ENCODE measurements at regions not wholly inside any gene's neighbourhood (a gene's known extent, or its start where the extent isn't known, plus 50 kb on each side); places are given as distances from the start of the nearest gene placed in this dataset.

GRCh38 chr2:188129677-188130076 lies 162.0 kb upstream of the GULP1 start:
- no peak for DNase-seq
- Mint-ChIP-seq H3K27me3 (ENCODE audit: unreplicated experiment) (no peaks in the 10 kb centered on the region), H3K4me1 (ENCODE audit: low read depth, unreplicated experiment) (no peaks in the 10 kb centered on the region), H3K4me3 (ENCODE audit: low read depth, unreplicated experiment) (no peak overlapping the region), H3K9me3 (ENCODE audit: low read depth, unreplicated experiment) (no peaks in the 10 kb centered on the region), H3K36me3 (ENCODE audit: insufficient read depth, unreplicated experiment) (no peaks in the 10 kb centered on the region), H3K27ac (ENCODE audit: unreplicated experiment) (no peak overlapping the region)
- intact Hi-C loops (cut with micrococcal nuclease; ENCODE audit: unreplicated experiment) = no loop called here
- no peak for TF ChIP-seq CTCF (IDR thresholded peaks at IDR 0.05; ENCODE audit: unreplicated experiment)
- CTCF ChIA-PET = no interaction called here
- no TSS peak for BruUV-seq (replicated peaks)

GRCh38 chr2:188130317-188130716 lies 161.4 kb upstream of the GULP1 start:
- no peaks in the 10 kb centered on the region for H3K4me1 Mint-ChIP-seq (ENCODE audit: low read depth, unreplicated experiment)
- no TSS peak for BruUV-seq (replicated peaks)
- H3K36me3 Mint-ChIP-seq (ENCODE audit: insufficient read depth, unreplicated experiment) = no peaks in the 10 kb centered on the region
- TF ChIP-seq CTCF (IDR thresholded peaks at IDR 0.05; ENCODE audit: unreplicated experiment) = no peak
- CTCF ChIA-PET = no interaction called here
- H3K27ac Mint-ChIP-seq (ENCODE audit: unreplicated experiment) = no peak overlapping the region
- H3K4me3 Mint-ChIP-seq (ENCODE audit: low read depth, unreplicated experiment) = no peak overlapping the region
- DNase-seq = no peak
- H3K27me3 Mint-ChIP-seq (ENCODE audit: unreplicated experiment) = no peaks in the 10 kb centered on the region
- no peaks in the 10 kb centered on the region for H3K9me3 Mint-ChIP-seq (ENCODE audit: low read depth, unreplicated experiment)
- intact Hi-C loops (cut with micrococcal nuclease; ENCODE audit: unreplicated experiment) = no loop called here

- CTCF ChIA-PET = interaction anchor here (1.2 kb wide), 1 partner anchor 10 kb away, joined by 4 read pairs; no protein-coding TSS in a partner anchor
Observed at GRCh38 chr2:188131281-188131680, 160.4 kb upstream of the GULP1 start.

GRCh38 chr2:188132385-188132784 lies 159.3 kb upstream of the GULP1 start:
- Mint-ChIP-seq H3K4me3 (ENCODE audit: low read depth, unreplicated experiment) (no peak overlapping the region), H3K9me3 (ENCODE audit: low read depth, unreplicated experiment) (no peaks in the 10 kb centered on the region), H3K27ac (ENCODE audit: unreplicated experiment) (no peak overlapping the region), H3K36me3 (ENCODE audit: insufficient read depth, unreplicated experiment) (no peaks in the 10 kb centered on the region), H3K27me3 (ENCODE audit: unreplicated experiment) (no peaks in the 10 kb centered on the region), H3K4me1 (ENCODE audit: low read depth, unreplicated experiment) (no peaks in the 10 kb centered on the region)
- TF ChIP-seq CTCF (IDR thresholded peaks at IDR 0.05; ENCODE audit: unreplicated experiment) = no peak
- no peak for DNase-seq
- intact Hi-C loops (cut with micrococcal nuclease; ENCODE audit: unreplicated experiment) = no loop called here
- no TSS peak for BruUV-seq (replicated peaks)
- CTCF ChIA-PET = no interaction called here

More at GRCh38 chr2:188131281-188131680, 160.4 kb upstream of the GULP1 start:
- Mint-ChIP-seq H3K9me3 (ENCODE audit: low read depth, unreplicated experiment) (no peaks in the 10 kb centered on the region), H3K27me3 (ENCODE audit: unreplicated experiment) (no peaks in the 10 kb centered on the region), H3K4me1 (ENCODE audit: low read depth, unreplicated experiment) (no peaks in the 10 kb centered on the region), H3K27ac (ENCODE audit: unreplicated experiment) (no peak overlapping the region), H3K4me3 (ENCODE audit: low read depth, unreplicated experiment) (no peak overlapping the region), H3K36me3 (ENCODE audit: insufficient read depth, unreplicated experiment) (no peaks in the 10 kb centered on the region)
- no TSS peak for BruUV-seq (replicated peaks)
- DNase-seq = no peak
- TF ChIP-seq CTCF (IDR thresholded peaks at IDR 0.05; ENCODE audit: unreplicated experiment) = no peak
- intact Hi-C loops (cut with micrococcal nuclease; ENCODE audit: unreplicated experiment) = no loop called here
